Smooth muscle cell (in vitro differentiated cells): ENCODE measurements at regions not wholly inside any gene's neighbourhood (a gene's known extent, or its start where the extent isn't known, plus 50 kb on each side); places are given as distances from the start of the nearest gene placed in this dataset.

Source experiments
- DNase-seq: peaks from one replicate; lab custom pipeline; 2025; ENCODE audit not compliant: unreplicated experiment; lab: John Stamatoyannopoulos, UW
- H2AFZ ChIP-seq: fragments of 200-600 bp; sonication (generic); 2 replicates; pipeline ENCODE4 v1.6.0; 2016; ENCODE audit warnings: antibody characterized with exemption, low read depth, mild to moderate bottlenecking
- H3F3A ChIP-seq: fragments of 200-600 bp; sonication (generic); 2 replicates; pipeline ENCODE4 v1.6.0; 2017; ENCODE audit warnings: antibody characterized with exemption, low read depth
- H3K27ac ChIP-seq: fragments of 200-600 bp; sonication (generic); 2 replicates; pipeline ENCODE4 v1.5.1; 2016; ENCODE audit warnings: low read depth, mild to moderate bottlenecking
- H3K27me3 ChIP-seq: fragments of 200-600 bp; sonication (generic); 2 replicates; pipeline ENCODE4 v1.6.1; 2016; ENCODE audit warnings: low read depth, mild to moderate bottlenecking
- H3K36me3 ChIP-seq: fragments of 200-600 bp; sonication (generic); 2 replicates; pipeline ENCODE4 v1.5.1; 2016; ENCODE audit warnings: low read depth
- H3K4me1 ChIP-seq: fragments of 200-600 bp; sonication (generic); 2 replicates; pipeline ENCODE4 v1.5.1; 2016; ENCODE audit warnings: low read depth
- H3K4me2 ChIP-seq: fragments of 200-600 bp; sonication (generic); 2 replicates; pipeline ENCODE4 v1.6.0; 2016; ENCODE audit warnings: mild to moderate bottlenecking
- H3K4me3 ChIP-seq: fragments of 200-600 bp; sonication (generic); 2 replicates; pipeline ENCODE4 v1.5.1; 2016; ENCODE audit warnings: mild to moderate bottlenecking
- H3K79me2 ChIP-seq: fragments of 200-600 bp; sonication (generic); 2 replicates; pipeline ENCODE4 v1.6.0; 2016; ENCODE audit warnings: low read depth, mild to moderate bottlenecking
- H3K9ac ChIP-seq: fragments of 200-600 bp; sonication (generic); 2 replicates; pipeline ENCODE4 v1.6.0; 2016; ENCODE audit warnings: low read depth
- H3K9me3 ChIP-seq: fragments of 200-600 bp; sonication (generic); replicated peaks from 2 replicates; pipeline ENCODE4 v1.5.1; 2016; ENCODE audit warnings: low read depth
- H4K20me1 ChIP-seq: fragments of 200-600 bp; sonication (generic); 2 replicates; pipeline ENCODE4 v1.6.0; 2016; ENCODE audit warnings: low read depth
- CTCF ChIP-seq: fragments of 200-600 bp; sonication (generic); IDR thresholded peaks from 2 replicates; pipeline ENCODE4 v1.5.1; 2017; ENCODE audit warnings: borderline replicate concordance, mild to moderate bottlenecking, antibody characterized with exemption; ENCODE audit not compliant: insufficient read depth, poor library complexity, severe bottlenecking
- WGBS: methylation state at CpG from one replicate; pipeline ENCODE4 v1.1.7; 2016; ENCODE audit warnings: low lambda C conversion rate; 5-methylcytosine and 5-hydroxymethylcytosine counted together

GRCh38 chr16:18045356-18045755 lies 291.2 kb downstream of the NPIPA8 start:
- H4K20me1 ChIP-seq = no peaks in the 10 kb centered on the region
- no peaks in the 10 kb centered on the region for H3K9me3 ChIP-seq
- H3K9ac ChIP-seq = no peak overlapping the region
- H2AFZ ChIP-seq = no peak overlapping the region
- H3K27ac ChIP-seq = no peak overlapping the region
- H3F3A ChIP-seq = no peaks in the 10 kb centered on the region
- H3K36me3 ChIP-seq = no peaks in the 10 kb centered on the region
- DNase-seq = no peak
- H3K27me3 ChIP-seq = peaks cover 3% of the 10 kb centered on the region
- H3K4me3 ChIP-seq = no peak overlapping the region
- H3K4me2 ChIP-seq = no peak overlapping the region
- H3K79me2 ChIP-seq = no peaks in the 10 kb centered on the region
- no peaks in the 10 kb centered on the region for H3K4me1 ChIP-seq
- TF ChIP-seq CTCF = no peak
- 90% methylated on average over 6 of the region's 6 CpGs for WGBS

GRCh38 chr16:18041864-18042834 lies 294.4 kb downstream of the NPIPA8 start:
- Histone ChIP-seq H3K36me3 (no peaks in the 10 kb centered on the region), H3K79me2 (no peaks in the 10 kb centered on the region), H3K4me3 (no peak overlapping the region), H3K9me3 (no peaks in the 10 kb centered on the region), H3K27ac (no peak overlapping the region), H3K4me2 (no peak overlapping the region), H2AFZ (no peak overlapping the region), H3F3A (no peaks in the 10 kb centered on the region), H3K9ac (no peak overlapping the region), H3K4me1 (no peaks in the 10 kb centered on the region), H4K20me1 (no peaks in the 10 kb centered on the region), H3K27me3 (no peaks in the 10 kb centered on the region)
- DNase-seq = no peak
- 79% methylated on average over 8 of the region's 8 CpGs for WGBS
- TF ChIP-seq CTCF = no peak

- 89% methylated on average over 3 of the region's 3 CpGs for WGBS
- Histone ChIP-seq H3K4me2 (no peak overlapping the region), H3K9ac (no peak overlapping the region), H3K27ac (no peak overlapping the region), H3F3A (no peaks in the 10 kb centered on the region), H3K79me2 (no peaks in the 10 kb centered on the region), H2AFZ (no peak overlapping the region), H3K4me1 (no peaks in the 10 kb centered on the region), H4K20me1 (no peaks in the 10 kb centered on the region), H3K9me3 (no peaks in the 10 kb centered on the region), H3K27me3 (no peaks in the 10 kb centered on the region), H3K4me3 (no peak overlapping the region), H3K36me3 (no peaks in the 10 kb centered on the region)
- no peak for TF ChIP-seq CTCF
- DNase-seq = no peak
These were observed 296.6 kb downstream of the NPIPA8 start for GRCh38 chr16:18039931-18040330.

- Histone ChIP-seq H3K36me3 (no peaks in the 10 kb centered on the region), H3K27me3 (no peaks in the 10 kb centered on the region), H3K4me3 (no peak overlapping the region), H3F3A (no peaks in the 10 kb centered on the region), H3K9me3 (no peaks in the 10 kb centered on the region), H3K4me2 (no peak overlapping the region), H3K79me2 (no peaks in the 10 kb centered on the region), H3K4me1 (no peaks in the 10 kb centered on the region), H3K27ac (no peak overlapping the region), H2AFZ (no peak overlapping the region), H4K20me1 (no peaks in the 10 kb centered on the region), H3K9ac (no peak overlapping the region)
- WGBS = 88% methylated on average over 1 of the region's 1 CpG
- DNase-seq = no peak
- no peak for TF ChIP-seq CTCF
These were observed 299.5 kb downstream of the NPIPA8 start for GRCh38 chr16:18037051-18037450.
